Gastrocnemius medialis (tissue), 4 donors: ENCODE measurements at regions not wholly inside any gene's neighbourhood (a gene's known extent, or its start where the extent isn't known, plus 50 kb on each side); places are given as distances from the start of the nearest gene placed in this dataset.

Source experiments
- CTCF ChIP-seq, 5 experiments: fragments of 450-650 bp in 3 of 5; fragments of 200-600 bp in 2 of 5; sonication (generic) in 2 of 5; IDR thresholded peaks in 4 of 5; conservative IDR thresholded peaks in 1 of 5; 1 replicate in 4 of 5; 2 replicates in 1 of 5; pipeline ENCODE4 v1.5.1; 2016 to 2019; ENCODE audit warnings: antibody characterized with exemption in 5 of 5, mild to moderate bottlenecking in 3 of 5, moderate library complexity in 3 of 5
- POLR2A ChIP-seq, 2 donors: fragments of 450-650 bp; IDR thresholded peaks; one replicate each; pipeline ENCODE4 v1.6.1; 2017; ENCODE audit warnings: antibody characterized with exemption in 2 of 2, mild to moderate bottlenecking in 2 of 2, moderate library complexity in 2 of 2

- TF ChIP-seq POLR2A (IDR thresholded peaks at IDR 0.05) (no peak), CTCF (IDR thresholded peaks at IDR 0.05 in 4 of 5, conservative IDR thresholded peaks at IDR 0.05 in 1 of 5) (no peak)
Measured at GRCh38 chr17:72349491-72349995, 228.7 kb downstream of the SOX9 start.
